IPS-NIHi7 (cell line): ENCODE measurements at regions not wholly inside any gene's neighbourhood (a gene's known extent, or its start where the extent isn't known, plus 50 kb on each side); places are given as distances from the start of the nearest gene placed in this dataset.
"Not testable (repeated sequence)": the region's sequence is repeated elsewhere in the genome, so short reads cannot be mapped to it uniquely, and the experiment has no call there.

Source experiments
- DNase-seq: peaks from one replicate; pipeline ENCODE4 v3.0.0; 2012; ENCODE audit warnings: mixed read lengths; ENCODE audit errors: extremely low spot score

- not testable (repeated sequence) for DNase-seq
Observed at GRCh38 chr5:17083276-17083675, 134.2 kb upstream of the BASP1 start.

DNA sequence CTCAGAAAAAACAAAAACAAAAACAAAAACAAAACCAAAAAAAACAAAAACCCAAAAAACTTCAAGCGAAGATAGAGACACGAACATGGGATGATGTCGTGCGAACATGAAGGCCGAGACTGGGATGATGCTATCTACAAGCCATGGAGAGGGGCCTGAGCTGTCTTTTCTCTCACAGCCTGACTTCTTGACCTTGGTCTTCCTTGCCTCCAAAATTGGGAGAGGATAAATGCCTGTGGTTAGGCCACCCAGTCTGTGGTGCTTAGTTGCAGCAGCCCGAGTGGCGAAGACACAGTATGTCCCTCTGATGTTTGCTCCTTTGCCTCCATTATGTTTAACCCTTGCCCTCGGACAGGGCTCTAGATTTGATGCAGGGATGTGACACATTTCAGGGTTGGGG is 130.4 kb upstream of the BASP1 start:
- no peak for DNase-seq

GRCh38 chr5:17088051-17088450 is 129.4 kb upstream of the BASP1 start:
- no peak for DNase-seq

DNA sequence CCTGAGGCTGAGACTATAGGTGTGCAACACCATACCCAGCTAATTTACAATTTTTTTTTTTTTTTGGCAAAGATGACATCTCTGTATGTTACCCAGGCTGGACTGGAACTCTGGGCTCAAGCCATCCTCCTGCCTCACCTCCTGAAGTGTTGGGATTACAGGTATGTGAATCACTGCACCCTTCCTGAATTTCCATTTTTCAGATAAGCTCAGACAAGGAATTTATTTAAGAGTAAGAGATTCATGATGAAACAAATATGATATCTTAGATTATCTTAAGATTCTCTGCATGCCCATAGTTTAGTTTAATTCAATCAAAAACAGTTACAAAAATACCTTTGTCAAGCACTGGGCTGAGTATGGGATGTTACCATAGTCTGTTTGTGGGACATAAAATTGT is 128.4 kb upstream of the BASP1 start:
- DNase-seq, result no peak

DNA sequence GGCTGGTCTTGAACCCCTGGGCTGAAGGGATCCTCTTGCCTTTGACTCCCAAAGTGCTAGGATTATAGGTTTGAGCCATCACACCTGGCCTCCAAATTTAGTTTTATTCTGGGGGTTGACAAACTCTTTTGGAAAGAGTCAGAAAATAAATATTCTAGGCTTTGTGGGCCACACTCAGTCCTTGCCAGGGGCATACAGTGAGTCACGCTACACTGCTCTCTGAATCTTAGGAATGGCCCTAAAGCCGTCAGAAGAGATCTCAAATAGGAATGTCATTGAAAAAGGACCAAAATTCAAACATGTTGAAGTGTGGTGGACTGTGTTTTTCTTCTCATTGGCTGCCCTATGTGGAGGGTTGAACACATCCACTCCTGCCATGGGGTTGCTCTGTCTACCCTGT is 127.7 kb upstream of the BASP1 start:
- no peak for DNase-seq

DNA sequence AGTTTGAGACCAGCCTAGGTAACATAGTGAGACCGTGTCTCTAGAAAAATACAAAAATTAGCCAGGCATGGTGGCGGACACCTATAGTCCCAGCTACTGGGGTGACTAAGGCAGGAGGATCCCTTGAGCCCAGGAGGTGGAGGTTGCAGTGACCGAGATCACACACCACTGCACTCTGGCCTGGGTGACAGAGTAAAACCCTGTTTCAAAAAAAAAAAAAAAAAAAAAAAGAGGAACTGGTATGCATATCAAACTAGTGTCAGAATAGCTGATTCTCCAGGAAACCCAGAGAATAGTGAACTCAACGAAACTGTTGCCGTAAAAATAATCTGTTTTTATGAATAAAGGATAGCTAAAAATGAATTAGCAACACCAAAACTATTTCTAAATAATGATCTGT is 126.6 kb upstream of the BASP1 start:
- DNase-seq, result no peak

- DNase-seq, result no peak
Observed at GRCh38 chr5:17094830-17095229, 122.6 kb upstream of the BASP1 start.

- no peak for DNase-seq
Observed at GRCh38 chr5:17096952-17097695, 120.3 kb upstream of the BASP1 start.

GRCh38 chr5:17099946-17100345 is 117.5 kb upstream of the BASP1 start:
- no peak for DNase-seq

DNA sequence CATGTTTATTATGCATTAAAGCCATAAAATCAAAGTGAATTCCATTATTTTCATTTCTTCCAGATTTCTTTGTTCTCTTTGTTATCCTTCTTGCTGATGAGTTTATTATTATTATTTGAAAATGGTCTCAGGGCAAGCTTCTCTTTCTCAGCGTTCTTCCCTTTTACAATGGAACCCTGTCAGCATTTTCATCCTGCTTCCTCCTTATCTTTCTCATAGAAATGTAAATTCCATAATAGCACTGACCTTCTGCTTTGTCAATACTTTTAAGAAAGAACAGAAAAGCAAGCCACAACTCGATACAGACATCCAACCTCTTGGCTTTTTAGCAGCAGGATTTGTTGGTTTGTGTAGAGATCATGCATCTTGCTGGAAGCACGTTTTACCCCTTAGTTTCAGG is 114.0 kb upstream of the BASP1 start:
- DNase-seq, result no peak

DNA sequence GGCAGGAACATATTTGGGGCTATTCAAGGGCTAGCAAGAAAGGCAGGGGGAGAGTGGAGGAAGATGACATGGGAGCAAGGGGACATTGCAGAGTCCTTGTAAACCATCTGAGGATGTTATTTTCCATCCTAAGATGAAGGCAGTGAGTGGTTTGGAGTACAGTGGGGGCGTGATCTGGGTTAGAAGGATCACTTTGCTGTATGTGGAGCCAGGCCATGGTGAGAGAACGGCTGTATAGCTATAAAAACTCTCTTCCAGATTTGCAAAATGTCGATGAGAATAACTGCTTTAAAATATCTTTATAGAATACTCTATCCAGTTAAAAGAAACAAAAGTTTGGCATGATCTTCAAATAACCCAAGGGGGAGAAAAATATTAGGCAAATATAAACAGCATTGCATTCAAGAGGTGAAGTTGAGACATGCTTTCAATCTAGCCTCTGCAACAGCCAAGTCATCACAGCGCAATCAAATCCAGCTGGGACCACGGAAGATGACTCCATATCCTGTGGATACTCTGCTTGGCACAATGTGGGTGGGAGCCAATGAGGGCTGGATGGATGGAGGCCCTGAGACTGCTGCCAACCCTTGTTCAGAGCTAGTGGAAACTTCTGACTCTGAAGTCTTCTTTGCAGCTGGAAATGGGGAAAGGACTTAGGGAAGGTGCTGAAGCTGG is 111.5 kb upstream of the BASP1 start:
- no peak for DNase-seq

DNA sequence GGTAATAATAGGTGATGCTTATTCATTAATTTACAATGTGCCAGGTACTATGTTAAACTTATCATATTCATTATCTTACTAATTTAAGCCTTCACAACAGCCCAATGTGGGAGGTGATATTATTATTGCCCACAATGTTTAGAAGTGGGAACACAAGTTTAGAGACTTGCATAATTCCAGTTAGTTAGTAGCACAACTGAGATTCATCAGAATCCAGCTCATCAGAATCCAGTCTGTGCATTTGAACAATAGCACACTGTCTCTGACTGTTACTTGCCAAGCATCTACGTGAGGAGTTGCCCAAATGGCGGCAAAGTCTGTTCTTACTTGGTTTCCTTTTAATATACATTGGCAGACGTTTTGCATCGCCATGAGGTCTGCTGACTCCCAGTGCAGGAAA is 110.9 kb upstream of the BASP1 start:
- DNase-seq, result no peak

GRCh38 chr5:17112091-17112716 is 105.2 kb upstream of the BASP1 start:
- not testable (repeated sequence) for DNase-seq

DNA sequence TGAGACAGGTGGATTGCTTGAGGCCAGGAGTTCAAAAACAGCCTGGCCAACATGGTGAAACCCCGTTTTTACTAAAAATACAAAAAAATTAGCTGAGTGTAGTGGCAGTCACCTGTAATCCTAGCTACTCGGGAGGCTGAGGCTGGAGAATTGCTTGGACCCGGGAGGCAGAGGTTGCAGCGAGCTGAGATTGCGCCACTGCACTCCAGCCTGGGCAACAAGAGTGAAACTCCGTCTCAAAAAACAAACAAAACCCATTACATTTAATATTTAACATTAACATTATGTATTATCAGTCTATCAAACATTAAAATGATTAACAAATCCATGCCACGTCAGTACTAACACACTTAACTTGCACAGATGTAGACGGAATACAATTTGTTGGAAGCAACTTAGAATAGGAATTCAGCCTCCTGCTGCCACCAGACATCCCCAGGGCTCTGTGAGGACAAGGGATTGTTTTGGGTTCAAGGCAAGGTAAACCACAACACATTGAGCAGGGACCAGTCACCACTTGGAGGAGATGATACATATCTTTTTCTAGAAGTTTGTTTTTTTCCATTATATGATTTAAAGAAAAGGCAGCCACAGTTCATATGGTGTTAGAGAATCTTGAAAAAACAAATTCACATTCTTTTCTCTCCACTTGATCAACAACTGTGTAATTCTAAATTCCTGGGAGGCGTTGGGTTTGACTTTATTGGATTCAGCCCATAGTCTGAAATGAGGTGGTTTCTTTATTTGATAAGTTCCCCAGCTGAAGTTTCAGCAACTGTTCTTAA is 104.1 kb upstream of the BASP1 start:
- DNase-seq, result no peak

GRCh38 chr5:17114233-17114632 is 103.2 kb upstream of the BASP1 start:
- DNase-seq, result no peak

GRCh38 chr5:17114715-17115599 is 102.5 kb upstream of the BASP1 start:
- no peak for DNase-seq

DNA sequence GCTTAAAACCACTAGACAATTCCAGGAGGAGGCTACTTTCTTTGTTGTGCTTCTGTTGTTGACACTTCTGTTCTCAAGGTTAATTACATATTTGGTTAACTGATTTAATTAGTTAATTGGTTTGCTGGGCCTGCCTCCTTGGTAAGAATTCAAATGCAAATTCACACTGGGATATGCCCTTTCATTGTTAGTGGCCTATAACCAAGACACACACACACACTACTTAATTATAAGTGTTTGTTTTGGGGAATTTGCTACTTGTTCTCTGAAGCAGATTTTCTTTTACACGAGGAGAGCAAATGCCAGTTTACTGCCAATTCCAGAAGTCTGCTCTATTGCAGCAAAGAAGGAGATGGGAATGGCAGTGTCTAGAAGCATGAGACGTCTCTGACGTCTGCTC is 101.6 kb upstream of the BASP1 start:
- no peak for DNase-seq

DNA sequence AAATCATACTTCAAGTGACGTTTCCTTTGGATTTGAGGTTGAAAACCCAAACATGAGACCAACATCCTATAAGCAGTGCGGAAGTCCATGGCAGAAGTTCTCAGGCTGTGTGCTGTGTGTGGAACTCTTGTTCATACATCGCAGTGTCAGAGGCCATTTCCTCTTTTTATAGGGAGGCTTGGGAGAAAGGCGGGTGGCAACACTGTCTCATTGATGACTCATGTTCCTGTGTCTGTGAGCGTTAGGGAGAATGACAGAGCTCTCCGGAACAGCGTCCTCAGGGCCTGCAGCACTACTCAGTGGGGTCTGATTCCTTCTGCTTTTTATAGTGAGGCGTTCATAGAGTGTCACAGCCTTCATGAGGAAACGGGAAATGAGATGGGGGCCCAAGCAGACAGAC is 98.8 kb upstream of the BASP1 start:
- DNase-seq, result peak; percentile 62

DNA sequence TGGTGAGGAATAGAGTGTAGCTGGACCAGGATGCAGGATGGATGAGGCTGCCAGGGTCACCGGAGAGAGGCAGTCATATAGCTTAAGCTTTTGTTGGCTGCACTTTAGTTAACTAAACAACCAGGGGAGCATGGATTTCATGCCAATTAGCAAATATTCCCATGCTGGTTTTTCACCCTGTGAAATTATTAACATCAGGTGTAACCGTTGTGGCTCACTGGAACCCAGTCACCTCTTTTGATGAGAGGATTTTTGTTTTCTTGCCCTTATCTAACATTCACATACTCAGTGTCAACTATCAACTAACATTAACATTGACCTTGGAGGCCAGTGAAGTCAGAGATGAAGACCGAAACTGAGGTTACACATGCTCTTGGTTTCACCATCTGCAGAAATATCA is 97.2 kb upstream of the BASP1 start:
- no peak for DNase-seq

DNA sequence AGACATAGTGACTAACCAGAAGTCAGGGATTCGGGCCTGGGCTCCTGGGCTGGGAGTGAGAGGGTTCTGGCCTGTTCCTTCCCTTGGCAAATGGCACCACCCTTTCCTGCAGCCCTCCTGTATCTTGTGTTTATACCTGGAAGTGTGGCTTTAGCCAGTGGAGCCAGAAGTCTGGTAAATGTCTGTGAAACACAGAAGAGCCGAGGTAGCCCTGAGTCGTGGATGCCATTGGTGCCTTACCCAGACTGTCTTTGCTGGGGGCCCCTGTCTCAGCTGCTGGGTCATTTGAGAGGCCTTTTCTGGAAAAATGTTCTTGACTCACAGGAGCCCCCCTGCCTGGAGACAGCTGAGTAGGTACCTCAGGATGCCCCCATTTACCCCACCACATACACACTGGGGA is 95.7 kb upstream of the BASP1 start:
- no peak for DNase-seq

DNA sequence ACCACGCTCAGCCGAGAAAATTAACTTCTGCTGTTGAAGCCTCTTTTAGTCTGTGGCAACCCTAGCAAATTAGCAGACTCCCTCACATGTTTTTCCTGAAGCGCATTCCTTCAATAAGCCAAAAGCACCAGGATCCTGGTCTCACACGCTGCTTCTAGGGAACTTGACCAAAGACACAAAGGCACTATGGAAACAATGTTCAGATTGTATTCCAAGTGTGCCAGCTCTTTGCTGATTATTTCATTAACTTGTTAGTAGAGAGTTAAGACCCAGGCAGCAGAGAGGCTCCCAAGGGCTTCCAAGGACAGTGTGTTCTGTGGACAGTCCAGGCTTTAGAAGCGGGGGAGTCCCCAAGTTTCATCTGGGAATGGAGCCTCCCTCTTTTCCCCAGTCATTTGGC is 94.4 kb upstream of the BASP1 start:
- no peak for DNase-seq
